H9 (cell line): ENCODE measurements at regions not wholly inside any gene's neighbourhood (a gene's known extent, or its start where the extent isn't known, plus 50 kb on each side); places are given as distances from the start of the nearest gene placed in this dataset.

Experiments
- DNase-seq: peaks from one replicate; pipeline ENCODE4 v3.0.0-alpha.2; 2017
- H2AFZ ChIP-seq: one replicate; pipeline ENCODE4 v1.6.1; 2013; ENCODE audit warnings: mild to moderate bottlenecking, low read length, control low read depth, moderate library complexity
- H2AK5ac ChIP-seq: 2 replicates; pipeline ENCODE4 v1.6.1; 2013; ENCODE audit warnings: low read length, control low read depth, mixed read lengths; ENCODE audit not compliant: insufficient read length
- H2BK120ac ChIP-seq: one replicate; pipeline ENCODE4 v1.6.1; 2013; ENCODE audit warnings: low read depth, mild to moderate bottlenecking, low read length, control low read depth, inconsistent platforms; ENCODE audit not compliant: poor library complexity, severe bottlenecking
- H2BK12ac ChIP-seq: 2 replicates; pipeline ENCODE4 v1.6.1; 2013; ENCODE audit warnings: low read length, control low read depth, mixed read lengths, low read depth; ENCODE audit not compliant: insufficient read length
- H2BK15ac ChIP-seq: 2 replicates; pipeline ENCODE4 v1.6.1; 2013; ENCODE audit warnings: low read depth, low read length, control low read depth
- H2BK20ac ChIP-seq: one replicate; pipeline ENCODE4 v1.6.1; 2013; ENCODE audit warnings: low read depth, mild to moderate bottlenecking, low read length, control low read depth, inconsistent platforms; ENCODE audit not compliant: poor library complexity, severe bottlenecking
- H2BK5ac ChIP-seq: 2 replicates; pipeline ENCODE4 v1.6.1; 2013; ENCODE audit warnings: low read length, control low read depth, mixed read lengths; ENCODE audit not compliant: insufficient read length
- H3K14ac ChIP-seq: 2 replicates; pipeline ENCODE4 v1.6.1; 2013; ENCODE audit warnings: low read length, control low read depth; ENCODE audit not compliant: insufficient read depth
- H3K18ac ChIP-seq: 2 replicates; pipeline ENCODE4 v1.6.1; 2013; ENCODE audit warnings: low read depth, mild to moderate bottlenecking, mixed read lengths, low read length, control low read depth; ENCODE audit not compliant: insufficient read length
- H3K23ac ChIP-seq: 2 replicates; pipeline ENCODE4 v1.6.1; 2013; ENCODE audit warnings: low read length, control low read depth, mixed read lengths, low read depth; ENCODE audit not compliant: insufficient read length
- H3K23me2 ChIP-seq: 2 replicates; pipeline ENCODE4 v1.6.1; 2013; ENCODE audit warnings: low read depth, mild to moderate bottlenecking, mixed read lengths, low read length, control low read depth; ENCODE audit not compliant: insufficient read length, poor library complexity, severe bottlenecking
- H3K27ac ChIP-seq: 2 replicates; pipeline ENCODE4 v1.5.1; 2013; ENCODE audit warnings: low read length, control low read depth, mixed read lengths, low read depth; ENCODE audit not compliant: insufficient read length
- H3K27me3 ChIP-seq: 2 replicates; pipeline ENCODE4 v1.6.1; 2013; ENCODE audit warnings: low read length, control low read depth, inconsistent platforms; ENCODE audit not compliant: insufficient read depth
- H3K4ac ChIP-seq: 2 replicates; pipeline ENCODE4 v1.6.1; 2013; ENCODE audit warnings: low read depth, mild to moderate bottlenecking, control low read depth, inconsistent platforms, low read length, moderate library complexity
- H3K4me1 ChIP-seq: 2 replicates; pipeline ENCODE4 v1.6.1; 2013; ENCODE audit warnings: low read length, control low read depth, inconsistent platforms; ENCODE audit not compliant: insufficient read depth
- H3K4me2 ChIP-seq: 2 replicates; pipeline ENCODE4 v1.6.1; 2013; ENCODE audit warnings: low read length, control low read depth, mixed read lengths; ENCODE audit not compliant: insufficient read length, insufficient read depth
- H3K56ac ChIP-seq: 2 replicates; pipeline ENCODE4 v1.6.1; 2013; ENCODE audit warnings: low read depth, mild to moderate bottlenecking, mixed read lengths, low read length, control low read depth; ENCODE audit not compliant: insufficient read length
- H3K79me1 ChIP-seq: 2 replicates; pipeline ENCODE4 v1.6.1; 2013; ENCODE audit warnings: low read depth, mild to moderate bottlenecking, moderate library complexity, low read length, control low read depth, inconsistent platforms; ENCODE audit not compliant: insufficient read depth, poor library complexity, severe bottlenecking
- H3K79me2 ChIP-seq: 2 replicates; pipeline ENCODE4 v1.6.1; 2013; ENCODE audit warnings: low read length, control low read depth, inconsistent platforms; ENCODE audit not compliant: insufficient read depth
- H3K9ac ChIP-seq: 2 replicates; pipeline ENCODE4 v1.6.1; 2013; ENCODE audit warnings: low read length, control low read depth, mixed read lengths; ENCODE audit not compliant: insufficient read length; ENCODE audit errors: extremely low read depth
- H3K9me3 ChIP-seq: one replicate; pipeline ENCODE4 v1.6.1; 2013; ENCODE audit warnings: low read depth, low read length, inconsistent platforms; ENCODE audit not compliant: control insufficient read depth
- H3T11ph ChIP-seq: one replicate; pipeline ENCODE4 v1.6.1; 2013; ENCODE audit warnings: mild to moderate bottlenecking, low read length, control low read depth, inconsistent platforms
- H4K20me1 ChIP-seq: one replicate; pipeline ENCODE4 v1.6.1; 2013; ENCODE audit not compliant: control insufficient read depth, insufficient read length, insufficient read depth
- H4K5ac ChIP-seq: 2 replicates; pipeline ENCODE4 v1.6.1; 2013; ENCODE audit warnings: low read depth, mild to moderate bottlenecking, mixed read lengths, low read length, control low read depth; ENCODE audit not compliant: insufficient read length
- H4K8ac ChIP-seq: replicated peaks from 2 replicates; pipeline ENCODE4 v1.6.1; 2013; ENCODE audit warnings: low read length, control low read depth, mixed read lengths, low read depth; ENCODE audit not compliant: insufficient read length
- H4K91ac ChIP-seq: 2 replicates; pipeline ENCODE4 v1.6.1; 2013; ENCODE audit warnings: low read depth, mild to moderate bottlenecking, moderate library complexity, mixed read lengths, low read length, control low read depth; ENCODE audit not compliant: insufficient read length
- H3K27ac Mint-ChIP-seq, 3 experiments: 2 replicates in 2 of 3; 3 replicates in 1 of 3; pipeline ENCODE4 v1.8.0; 2020 to 2021; ENCODE audit warnings: mixed read lengths in 3 of 3, mild to moderate bottlenecking in 1 of 3, moderate library complexity in 1 of 3
- H3K27me3 Mint-ChIP-seq: 2 replicates; pipeline ENCODE4 v1.8.0; 2021; ENCODE audit warnings: low read depth, mild to moderate bottlenecking, moderate library complexity, mixed read lengths
- H3K36me3 Mint-ChIP-seq, 3 experiments: 2 replicates in 2 of 3; 3 replicates in 1 of 3; pipeline ENCODE4 v1.8.0; 2020 to 2021; ENCODE audit warnings: low read depth in 3 of 3, mixed read lengths in 3 of 3; ENCODE audit not compliant: insufficient read depth in 1 of 3
- H3K4me1 Mint-ChIP-seq, 2 experiments: 2 replicates each; pipeline ENCODE4 v1.8.0; 2020; ENCODE audit warnings: mixed read lengths in 2 of 2
- H3K4me3 Mint-ChIP-seq, 2 experiments: 2 replicates in 1 of 2; 3 replicates in 1 of 2; pipeline ENCODE4 v1.8.0; 2020 to 2021; ENCODE audit warnings: mild to moderate bottlenecking in 2 of 2, mixed read lengths in 2 of 2, moderate library complexity in 1 of 2
- H3K9me3 Mint-ChIP-seq, 2 experiments: 2 replicates in 1 of 2; 3 replicates in 1 of 2; pipeline ENCODE4 v1.8.0; 2020; ENCODE audit warnings: mild to moderate bottlenecking in 2 of 2, mixed read lengths in 2 of 2, moderate library complexity in 1 of 2
- WGBS: extraction: QIAGEN DNeasy Blood & Tissue Kit; methylation state at CpG from one replicate; pipeline ENCODE4 v1.1.7; 2013; ENCODE audit warnings: missing lambda C conversion rate, low lambda C conversion rate, mixed read lengths; ENCODE audit not compliant: insufficient read length; ENCODE audit errors: extremely low coverage; 5-methylcytosine and 5-hydroxymethylcytosine counted together
- TF ChIP-seq, protein P1 (sequence below): fragments of 200-600 bp; sonication (generic); conservative IDR thresholded peaks from 3 replicates; pipeline ENCODE4 v1.8.0; 2021; ENCODE audit warnings: antibody characterized with exemption, mild to moderate bottlenecking

DNA sequence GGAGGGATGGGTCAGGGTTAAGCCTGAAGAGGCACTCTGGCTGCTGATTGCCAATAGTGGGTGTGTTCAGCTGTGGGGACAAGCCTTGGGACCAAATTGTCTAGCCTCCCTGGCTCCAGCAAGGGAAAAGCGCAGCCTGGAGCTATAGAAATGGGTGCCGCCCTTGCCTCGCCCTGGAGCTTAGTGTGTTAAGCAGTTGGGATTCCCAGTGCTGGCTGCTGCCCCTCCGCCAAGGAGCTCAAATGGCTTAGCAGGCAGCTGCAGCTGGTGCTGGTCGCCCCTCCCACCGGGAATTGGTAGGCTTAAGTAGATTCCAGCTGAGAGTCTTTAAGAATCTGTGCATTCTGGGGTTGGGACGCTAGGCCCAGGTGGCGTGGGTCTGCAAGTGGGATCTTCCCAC lies 662.9 kb upstream of the TBL1XR1 start:
- H2AFZ ChIP-seq, result no peak overlapping the region
- no peak overlapping the region for H3K9ac ChIP-seq
- no peak for DNase-seq
- no peak overlapping the region for H2AK5ac ChIP-seq
- TF ChIP-seq, protein P1, sequence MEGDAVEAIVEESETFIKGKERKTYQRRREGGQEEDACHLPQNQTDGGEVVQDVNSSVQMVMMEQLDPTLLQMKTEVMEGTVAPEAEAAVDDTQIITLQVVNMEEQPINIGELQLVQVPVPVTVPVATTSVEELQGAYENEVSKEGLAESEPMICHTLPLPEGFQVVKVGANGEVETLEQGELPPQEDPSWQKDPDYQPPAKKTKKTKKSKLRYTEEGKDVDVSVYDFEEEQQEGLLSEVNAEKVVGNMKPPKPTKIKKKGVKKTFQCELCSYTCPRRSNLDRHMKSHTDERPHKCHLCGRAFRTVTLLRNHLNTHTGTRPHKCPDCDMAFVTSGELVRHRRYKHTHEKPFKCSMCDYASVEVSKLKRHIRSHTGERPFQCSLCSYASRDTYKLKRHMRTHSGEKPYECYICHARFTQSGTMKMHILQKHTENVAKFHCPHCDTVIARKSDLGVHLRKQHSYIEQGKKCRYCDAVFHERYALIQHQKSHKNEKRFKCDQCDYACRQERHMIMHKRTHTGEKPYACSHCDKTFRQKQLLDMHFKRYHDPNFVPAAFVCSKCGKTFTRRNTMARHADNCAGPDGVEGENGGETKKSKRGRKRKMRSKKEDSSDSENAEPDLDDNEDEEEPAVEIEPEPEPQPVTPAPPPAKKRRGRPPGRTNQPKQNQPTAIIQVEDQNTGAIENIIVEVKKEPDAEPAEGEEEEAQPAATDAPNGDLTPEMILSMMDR, result no peak
- no peaks in the 10 kb centered on the region for H3K23me2 ChIP-seq
- H3K27me3 ChIP-seq, result no peaks in the 10 kb centered on the region
- no peak overlapping the region for H2BK20ac ChIP-seq
- H3K27me3 Mint-ChIP-seq, result peaks cover 2% of the 10 kb centered on the region; the same call in 1 of the 2 replicates
- H3K23ac ChIP-seq, result no peak overlapping the region
- no peak overlapping the region for H2BK120ac ChIP-seq
- H3K4me1 Mint-ChIP-seq, result peaks cover 0 to 3% of the 10 kb centered on the region in 2 experiments; a peak in 2 of 4 replicates
- no peaks in the 10 kb centered on the region for H3K79me1 ChIP-seq
- no peak overlapping the region for H3K18ac ChIP-seq
- H4K5ac ChIP-seq, result no peak overlapping the region
- no peaks in the 10 kb centered on the region for H3K9me3 ChIP-seq
- peaks cover 0 to 5% (median 0%) of the 10 kb centered on the region in 3 experiments; a peak in 3 of 7 replicates for H3K36me3 Mint-ChIP-seq
- no peak overlapping the region for H3K4ac ChIP-seq
- no peak overlapping the region; a peak in 1 of 7 replicates for H3K27ac Mint-ChIP-seq
- H2BK5ac ChIP-seq, result no peak overlapping the region
- H3K56ac ChIP-seq, result no peak overlapping the region
- H3K4me2 ChIP-seq, result no peak overlapping the region
- no peak overlapping the region for H2BK12ac ChIP-seq
- no peak overlapping the region for H3T11ph ChIP-seq
- no peak overlapping the region for H4K91ac ChIP-seq
- H2BK15ac ChIP-seq, result no peak overlapping the region
- no peak overlapping the region for H3K27ac ChIP-seq
- no peaks in the 10 kb centered on the region for H3K4me1 ChIP-seq
- no peaks in the 10 kb centered on the region for H4K20me1 ChIP-seq
- H4K8ac ChIP-seq, result no peak overlapping the region
- peaks cover 0 to 3% of the 10 kb centered on the region in 2 experiments; a peak in 2 of 5 replicates for H3K9me3 Mint-ChIP-seq
- no peak overlapping the region for H3K14ac ChIP-seq
- WGBS, result no CpG with 5 or more reads among the region's 8 CpGs
- H3K4me3 Mint-ChIP-seq, result no peak overlapping the region
- no peaks in the 10 kb centered on the region for H3K79me2 ChIP-seq
